ENCODE measurements at regions not wholly inside any gene's neighbourhood (a gene's known extent, or its start where the extent isn't known, plus 50 kb on each side); places are given as distances from the start of the nearest gene placed in this dataset.

GRCh38 chr15:59779110-59779509 is 90.0 kb upstream of the BNIP2 start:
- TF ChIP-seq, protein P1, sequence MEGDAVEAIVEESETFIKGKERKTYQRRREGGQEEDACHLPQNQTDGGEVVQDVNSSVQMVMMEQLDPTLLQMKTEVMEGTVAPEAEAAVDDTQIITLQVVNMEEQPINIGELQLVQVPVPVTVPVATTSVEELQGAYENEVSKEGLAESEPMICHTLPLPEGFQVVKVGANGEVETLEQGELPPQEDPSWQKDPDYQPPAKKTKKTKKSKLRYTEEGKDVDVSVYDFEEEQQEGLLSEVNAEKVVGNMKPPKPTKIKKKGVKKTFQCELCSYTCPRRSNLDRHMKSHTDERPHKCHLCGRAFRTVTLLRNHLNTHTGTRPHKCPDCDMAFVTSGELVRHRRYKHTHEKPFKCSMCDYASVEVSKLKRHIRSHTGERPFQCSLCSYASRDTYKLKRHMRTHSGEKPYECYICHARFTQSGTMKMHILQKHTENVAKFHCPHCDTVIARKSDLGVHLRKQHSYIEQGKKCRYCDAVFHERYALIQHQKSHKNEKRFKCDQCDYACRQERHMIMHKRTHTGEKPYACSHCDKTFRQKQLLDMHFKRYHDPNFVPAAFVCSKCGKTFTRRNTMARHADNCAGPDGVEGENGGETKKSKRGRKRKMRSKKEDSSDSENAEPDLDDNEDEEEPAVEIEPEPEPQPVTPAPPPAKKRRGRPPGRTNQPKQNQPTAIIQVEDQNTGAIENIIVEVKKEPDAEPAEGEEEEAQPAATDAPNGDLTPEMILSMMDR (IDR thresholded peaks at IDR 0.05) = no peak
- no peak for TF ChIP-seq EZH2 (IDR thresholded peaks at IDR 0.05; ENCODE audit: borderline replicate concordance, insufficient read depth, low read depth, low read length, poor library complexity, severe bottlenecking)
